Ascending aorta (tissue), 2 donors: ENCODE measurements at regions not wholly inside any gene's neighbourhood (a gene's known extent, or its start where the extent isn't known, plus 50 kb on each side); places are given as distances from the start of the nearest gene placed in this dataset.

Source experiments
- DNase-seq, 2 donors: peaks; one replicate each; pipeline ENCODE4 v3.0.0-alpha.2; 2019; ENCODE audit warnings: low spot score in 2 of 2
- H3K27ac ChIP-seq, 2 donors: fragments of 200-600 bp; sonication (generic); one replicate each; pipeline ENCODE4 v1.5.1; 2016 to 2017; ENCODE audit warnings: mild to moderate bottlenecking in 1 of 2
- H3K27me3 ChIP-seq: fragments of 200-600 bp; sonication (generic); one replicate; pipeline ENCODE4 v1.5.1; 2017
- H3K36me3 ChIP-seq, 2 donors: fragments of 200-600 bp; sonication (generic); one replicate each; pipeline ENCODE4 v1.5.1; 2016
- H3K4me1 ChIP-seq, 2 donors: fragments of 200-600 bp; sonication (generic); one replicate each; pipeline ENCODE4 v1.5.1; 2016 to 2017; ENCODE audit warnings: mild to moderate bottlenecking in 1 of 2
- H3K4me3 ChIP-seq, 2 donors: fragments of 200-600 bp; sonication (generic); one replicate each; pipeline ENCODE4 v1.5.1; 2016 to 2017; ENCODE audit warnings: mild to moderate bottlenecking in 1 of 2
- H3K9me3 ChIP-seq, 2 donors: fragments of 200-600 bp; sonication (generic); one replicate each; pipeline ENCODE4 v1.5.1; 2016
- CTCF ChIP-seq, 3 experiments: fragments of 200-600 bp in 2 of 3; fragments of 450-650 bp in 1 of 3; sonication (generic) in 2 of 3; IDR thresholded peaks; one replicate each; pipeline ENCODE4 v1.5.1; 2016 to 2019; ENCODE audit warnings: antibody characterized with exemption in 3 of 3, mild to moderate bottlenecking in 1 of 3, moderate library complexity in 1 of 3
- intact Hi-C: fragments of 100-400 bp; cut with DNase I; formaldehyde crosslinking; loops from one replicate; pipeline ENCODE4 v1.15.1; 2023

GRCh38 chr2:89841476-89841840, 1150.0 kb downstream of the RPIA start:
- peaks cover 11 to 20% of the 10 kb centered on the region in 2 donors for H3K9me3 ChIP-seq
- H3K36me3 ChIP-seq, result no peaks in the 10 kb centered on the region
- no peak overlapping the region for H3K27ac ChIP-seq
- H3K4me1 ChIP-seq, result no peaks in the 10 kb centered on the region
- H3K27me3 ChIP-seq, result no peaks in the 10 kb centered on the region
- DNase-seq, result no peak
- intact Hi-C loops, result no loop called here
- H3K4me3 ChIP-seq, result no peak overlapping the region
- no peak for TF ChIP-seq CTCF (IDR thresholded peaks at IDR 0.05)

GRCh38 chr2:89842180-89842908, 1150.9 kb downstream of the RPIA start:
- no peak for DNase-seq
- intact Hi-C loops, result no loop called here
- Histone ChIP-seq H3K27ac (no peak overlapping the region), H3K9me3 (peaks cover 11 to 18% of the 10 kb centered on the region in 2 donors), H3K4me3 (no peak overlapping the region), H3K4me1 (no peaks in the 10 kb centered on the region), H3K36me3 (no peaks in the 10 kb centered on the region), H3K27me3 (no peaks in the 10 kb centered on the region)
- no peak for TF ChIP-seq CTCF (IDR thresholded peaks at IDR 0.05)

- no peak for DNase-seq
- Histone ChIP-seq H3K27me3 (no peaks in the 10 kb centered on the region), H3K4me3 (no peak overlapping the region), H3K27ac (no peak overlapping the region), H3K9me3 (peaks cover 6 to 7% of the 10 kb centered on the region in 2 donors), H3K4me1 (no peaks in the 10 kb centered on the region), H3K36me3 (no peaks in the 10 kb centered on the region)
- intact Hi-C loops, result no loop called here
- no peak for TF ChIP-seq CTCF (IDR thresholded peaks at IDR 0.05)
These were observed 1152.9 kb downstream of the RPIA start for GRCh38 chr2:89844221-89844943.

GRCh38 chr2:89845532-89845931, 1154.1 kb downstream of the RPIA start:
- H3K9me3 ChIP-seq, result no peaks in the 10 kb centered on the region
- intact Hi-C loops, result no loop called here
- no peak overlapping the region for H3K27ac ChIP-seq
- no peaks in the 10 kb centered on the region for H3K36me3 ChIP-seq
- no peak for TF ChIP-seq CTCF (IDR thresholded peaks at IDR 0.05)
- no peaks in the 10 kb centered on the region for H3K4me1 ChIP-seq
- no peak for DNase-seq
- no peaks in the 10 kb centered on the region for H3K27me3 ChIP-seq
- no peak overlapping the region for H3K4me3 ChIP-seq

- no peak overlapping the region for H3K4me3 ChIP-seq
- intact Hi-C loops, result no loop called here
- no peaks in the 10 kb centered on the region for H3K36me3 ChIP-seq
- H3K4me1 ChIP-seq, result no peaks in the 10 kb centered on the region
- DNase-seq, result no peak
- no peak overlapping the region for H3K27ac ChIP-seq
- no peaks in the 10 kb centered on the region for H3K9me3 ChIP-seq
- no peaks in the 10 kb centered on the region for H3K27me3 ChIP-seq
- no peak for TF ChIP-seq CTCF (IDR thresholded peaks at IDR 0.05)
These were observed 1156.6 kb downstream of the RPIA start for GRCh38 chr2:89848114-89848513.
